ENCODE measurements at regions not wholly inside any gene's neighbourhood (a gene's known extent, or its start where the extent isn't known, plus 50 kb on each side); places are given as distances from the start of the nearest gene placed in this dataset.
A peak's percentile ranks its signal among the peaks of the same experiment; 100 is the strongest.
"Not testable (repeated sequence)": the region's sequence is repeated elsewhere in the genome, so short reads cannot be mapped to it uniquely, and the experiment has no call there.

DNA sequence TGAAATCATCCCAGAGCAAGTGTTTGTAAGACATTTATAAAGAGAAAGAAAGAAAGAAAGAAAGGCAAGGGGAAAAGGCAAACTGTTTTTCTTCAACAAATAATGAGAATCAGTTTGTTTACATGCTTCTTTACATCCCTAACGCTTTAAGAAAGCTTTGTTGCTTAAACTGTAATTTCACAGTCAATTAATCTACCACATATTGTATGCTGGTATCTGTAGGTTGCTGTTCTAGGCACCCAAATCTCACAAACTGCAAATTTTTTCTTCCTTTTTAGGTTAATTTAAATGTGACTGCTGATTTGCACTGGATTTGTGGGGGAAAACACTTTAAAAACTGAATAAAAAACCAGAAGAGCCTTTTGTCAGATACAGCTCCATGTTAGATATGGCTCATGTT is 384.2 kb downstream of the ATP23 start:
- no peak for DNase-seq (ENCODE audit: low read depth)
- TF ChIP-seq CTCF (IDR thresholded peaks at IDR 0.05; ENCODE audit: control insufficient read depth, extremely low read depth, insufficient read depth), result no peak
- H3K4me3 ChIP-seq (ENCODE audit: low read depth, low read length), result no peak overlapping the region

DNA sequence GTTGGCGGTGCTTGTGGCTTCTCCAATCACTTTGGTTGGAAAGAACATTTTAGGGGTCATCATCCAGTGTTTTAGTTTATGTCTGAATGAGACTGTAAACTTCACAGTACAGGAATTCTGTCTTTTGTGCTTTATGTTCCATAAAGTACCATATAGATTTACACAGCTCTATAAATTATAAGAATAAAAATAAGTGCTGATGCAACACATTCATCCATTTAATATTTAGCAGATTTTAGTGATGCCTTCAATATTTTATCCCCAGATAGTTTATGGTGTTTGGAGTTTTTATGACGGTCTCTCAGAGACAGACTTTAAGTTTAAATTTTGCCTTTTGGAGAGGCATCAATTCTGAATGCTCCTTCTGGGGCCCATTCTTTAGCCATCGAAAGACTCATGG is 385.2 kb downstream of the ATP23 start:
- no peak for DNase-seq (ENCODE audit: low read depth)
- no peak for TF ChIP-seq CTCF (IDR thresholded peaks at IDR 0.05; ENCODE audit: control insufficient read depth, extremely low read depth, insufficient read depth)
- no peak overlapping the region for H3K4me3 ChIP-seq (ENCODE audit: low read depth, low read length)

DNA sequence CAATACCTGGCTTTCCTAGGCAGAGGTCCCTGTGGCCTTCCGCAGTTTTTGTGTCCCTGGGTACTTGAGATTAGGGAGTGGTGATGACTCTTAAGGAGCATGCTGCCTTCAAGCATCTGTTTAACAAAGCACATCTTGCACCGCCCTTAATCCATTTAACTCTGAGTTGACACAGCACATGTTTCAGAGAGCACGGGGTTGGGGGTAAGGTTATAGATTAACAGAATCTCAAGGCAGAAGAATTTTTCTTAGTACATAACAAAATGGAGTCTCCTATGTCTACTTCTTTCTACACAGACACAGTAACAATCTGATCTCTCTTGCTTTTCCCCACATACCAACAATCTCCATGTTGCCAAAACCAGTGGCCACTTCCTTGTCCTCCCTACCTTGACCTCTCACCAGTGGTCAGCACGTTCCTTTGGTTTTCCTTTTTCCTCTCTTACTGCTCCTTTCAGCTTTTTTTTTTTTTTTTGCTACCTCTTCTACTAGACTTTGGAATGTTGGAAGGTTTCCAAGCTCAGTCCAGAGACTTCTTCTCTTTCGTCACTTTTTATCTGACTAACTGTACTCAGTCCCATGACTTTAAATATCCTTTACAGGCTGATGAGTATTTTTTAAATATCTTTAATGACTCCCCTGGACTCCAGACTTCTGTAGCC is 395.3 kb downstream of the ATP23 start:
- H3K4me3 ChIP-seq (ENCODE audit: low read depth, low read length); DNase-seq (ENCODE audit: low read depth): not testable (repeated sequence)

DNA sequence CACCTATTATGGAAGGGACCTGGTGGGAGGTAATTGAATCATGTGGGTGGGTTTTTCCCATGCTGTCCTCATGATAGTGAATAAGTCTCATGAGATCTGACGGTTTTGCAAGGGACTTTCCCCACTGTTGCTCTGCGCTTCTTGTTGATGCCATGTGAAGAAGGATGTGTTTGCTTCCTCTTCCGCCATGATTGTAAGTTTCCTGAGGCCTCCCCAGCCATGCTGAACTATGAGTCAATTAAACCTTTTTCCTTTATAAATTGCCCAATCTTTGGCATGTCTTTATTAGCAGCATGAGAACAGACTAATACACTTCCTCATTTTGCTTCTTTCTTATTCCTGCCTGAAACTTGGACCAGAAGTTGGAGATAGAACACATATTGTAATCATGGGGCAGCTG is 396.2 kb downstream of the ATP23 start:
- not testable (repeated sequence) for H3K4me3 ChIP-seq (ENCODE audit: low read depth, low read length); DNase-seq (ENCODE audit: low read depth)

DNA sequence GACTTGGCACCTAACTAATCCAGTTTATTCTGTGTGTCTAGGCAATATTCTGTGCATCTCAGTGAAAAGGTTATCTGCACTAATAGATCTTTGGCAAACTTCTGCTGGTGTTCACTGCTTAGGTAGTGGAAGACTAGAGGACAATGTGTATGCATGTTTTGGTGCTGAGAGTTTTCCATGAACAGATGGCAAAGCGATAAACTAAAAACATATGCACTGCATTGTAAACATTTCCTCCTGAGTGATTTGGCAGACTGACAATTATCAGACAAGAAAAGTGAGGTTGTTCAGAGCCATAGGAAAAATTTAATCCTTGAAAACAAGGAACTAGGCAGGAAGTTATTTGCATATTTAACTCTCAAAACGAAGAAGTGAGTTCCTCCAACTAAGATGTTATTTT is 400.4 kb downstream of the ATP23 start:
- TF ChIP-seq CTCF (IDR thresholded peaks at IDR 0.05; ENCODE audit: control insufficient read depth, extremely low read depth, insufficient read depth), result no peak
- H3K4me3 ChIP-seq (ENCODE audit: low read depth, low read length), result no peak overlapping the region
- DNase-seq (ENCODE audit: low read depth), result peak; percentile 98

GRCh38 chr12:58342736-58343135 is 401.4 kb downstream of the ATP23 start:
- TF ChIP-seq CTCF (IDR thresholded peaks at IDR 0.05; ENCODE audit: control insufficient read depth, extremely low read depth, insufficient read depth), result no peak
- H3K4me3 ChIP-seq (ENCODE audit: low read depth, low read length), result no peak overlapping the region
- DNase-seq (ENCODE audit: low read depth), result no peak

- no peak overlapping the region for H3K4me3 ChIP-seq (ENCODE audit: low read depth, low read length)
- no peak for DNase-seq (ENCODE audit: low read depth)
- TF ChIP-seq CTCF (IDR thresholded peaks at IDR 0.05; ENCODE audit: control insufficient read depth, extremely low read depth, insufficient read depth), result peak; percentile 71
Observed at GRCh38 chr12:58346032-58346632, 404.8 kb downstream of the ATP23 start.

DNA sequence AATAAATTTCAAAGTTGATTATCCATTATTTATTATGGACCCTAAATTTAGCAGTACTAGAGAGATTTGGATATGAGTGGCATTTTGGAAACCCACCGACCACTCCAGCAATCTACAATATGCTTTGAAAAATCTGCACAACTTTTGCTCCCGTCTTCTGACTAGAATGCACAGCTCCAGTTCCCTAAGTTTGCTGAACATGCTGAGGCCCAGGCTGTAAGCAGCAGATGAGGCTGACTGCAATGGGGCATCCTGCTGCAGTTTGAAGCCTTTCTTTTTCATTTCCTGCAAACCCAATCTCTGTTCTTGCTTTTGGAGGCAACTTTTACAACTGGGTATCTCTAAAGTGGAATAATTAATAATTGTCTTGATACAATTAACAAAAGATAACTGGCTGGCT is 405.8 kb downstream of the ATP23 start:
- no peak for DNase-seq (ENCODE audit: low read depth)
- H3K4me3 ChIP-seq (ENCODE audit: low read depth, low read length), result no peak overlapping the region
- TF ChIP-seq CTCF (IDR thresholded peaks at IDR 0.05; ENCODE audit: control insufficient read depth, extremely low read depth, insufficient read depth), result no peak
